H9 (cell line): ENCODE measurements at regions not wholly inside any gene's neighbourhood (a gene's known extent, or its start where the extent isn't known, plus 50 kb on each side); places are given as distances from the start of the nearest gene placed in this dataset.

Experiments
- DNase-seq: peaks from one replicate; pipeline ENCODE4 v3.0.0-alpha.2; 2017
- H2AFZ ChIP-seq: one replicate; pipeline ENCODE4 v1.6.1; 2013; ENCODE audit warnings: mild to moderate bottlenecking, low read length, control low read depth, moderate library complexity
- H2AK5ac ChIP-seq: 2 replicates; pipeline ENCODE4 v1.6.1; 2013; ENCODE audit warnings: low read length, control low read depth, mixed read lengths; ENCODE audit not compliant: insufficient read length
- H2BK120ac ChIP-seq: one replicate; pipeline ENCODE4 v1.6.1; 2013; ENCODE audit warnings: low read depth, mild to moderate bottlenecking, low read length, control low read depth, inconsistent platforms; ENCODE audit not compliant: poor library complexity, severe bottlenecking
- H2BK12ac ChIP-seq: 2 replicates; pipeline ENCODE4 v1.6.1; 2013; ENCODE audit warnings: low read length, control low read depth, mixed read lengths, low read depth; ENCODE audit not compliant: insufficient read length
- H2BK15ac ChIP-seq: 2 replicates; pipeline ENCODE4 v1.6.1; 2013; ENCODE audit warnings: low read depth, low read length, control low read depth
- H2BK20ac ChIP-seq: one replicate; pipeline ENCODE4 v1.6.1; 2013; ENCODE audit warnings: low read depth, mild to moderate bottlenecking, low read length, control low read depth, inconsistent platforms; ENCODE audit not compliant: poor library complexity, severe bottlenecking
- H2BK5ac ChIP-seq: 2 replicates; pipeline ENCODE4 v1.6.1; 2013; ENCODE audit warnings: low read length, control low read depth, mixed read lengths; ENCODE audit not compliant: insufficient read length
- H3K14ac ChIP-seq: 2 replicates; pipeline ENCODE4 v1.6.1; 2013; ENCODE audit warnings: low read length, control low read depth; ENCODE audit not compliant: insufficient read depth
- H3K18ac ChIP-seq: 2 replicates; pipeline ENCODE4 v1.6.1; 2013; ENCODE audit warnings: low read depth, mild to moderate bottlenecking, mixed read lengths, low read length, control low read depth; ENCODE audit not compliant: insufficient read length
- H3K23ac ChIP-seq: 2 replicates; pipeline ENCODE4 v1.6.1; 2013; ENCODE audit warnings: low read length, control low read depth, mixed read lengths, low read depth; ENCODE audit not compliant: insufficient read length
- H3K23me2 ChIP-seq: 2 replicates; pipeline ENCODE4 v1.6.1; 2013; ENCODE audit warnings: low read depth, mild to moderate bottlenecking, mixed read lengths, low read length, control low read depth; ENCODE audit not compliant: insufficient read length, poor library complexity, severe bottlenecking
- H3K27ac ChIP-seq: 2 replicates; pipeline ENCODE4 v1.5.1; 2013; ENCODE audit warnings: low read length, control low read depth, mixed read lengths, low read depth; ENCODE audit not compliant: insufficient read length
- H3K27me3 ChIP-seq: 2 replicates; pipeline ENCODE4 v1.6.1; 2013; ENCODE audit warnings: low read length, control low read depth, inconsistent platforms; ENCODE audit not compliant: insufficient read depth
- H3K4ac ChIP-seq: 2 replicates; pipeline ENCODE4 v1.6.1; 2013; ENCODE audit warnings: low read depth, mild to moderate bottlenecking, control low read depth, inconsistent platforms, low read length, moderate library complexity
- H3K4me1 ChIP-seq: 2 replicates; pipeline ENCODE4 v1.6.1; 2013; ENCODE audit warnings: low read length, control low read depth, inconsistent platforms; ENCODE audit not compliant: insufficient read depth
- H3K4me2 ChIP-seq: 2 replicates; pipeline ENCODE4 v1.6.1; 2013; ENCODE audit warnings: low read length, control low read depth, mixed read lengths; ENCODE audit not compliant: insufficient read length, insufficient read depth
- H3K56ac ChIP-seq: 2 replicates; pipeline ENCODE4 v1.6.1; 2013; ENCODE audit warnings: low read depth, mild to moderate bottlenecking, mixed read lengths, low read length, control low read depth; ENCODE audit not compliant: insufficient read length
- H3K79me1 ChIP-seq: 2 replicates; pipeline ENCODE4 v1.6.1; 2013; ENCODE audit warnings: low read depth, mild to moderate bottlenecking, moderate library complexity, low read length, control low read depth, inconsistent platforms; ENCODE audit not compliant: insufficient read depth, poor library complexity, severe bottlenecking
- H3K79me2 ChIP-seq: 2 replicates; pipeline ENCODE4 v1.6.1; 2013; ENCODE audit warnings: low read length, control low read depth, inconsistent platforms; ENCODE audit not compliant: insufficient read depth
- H3K9ac ChIP-seq: 2 replicates; pipeline ENCODE4 v1.6.1; 2013; ENCODE audit warnings: low read length, control low read depth, mixed read lengths; ENCODE audit not compliant: insufficient read length; ENCODE audit errors: extremely low read depth
- H3K9me3 ChIP-seq: one replicate; pipeline ENCODE4 v1.6.1; 2013; ENCODE audit warnings: low read depth, low read length, inconsistent platforms; ENCODE audit not compliant: control insufficient read depth
- H3T11ph ChIP-seq: one replicate; pipeline ENCODE4 v1.6.1; 2013; ENCODE audit warnings: mild to moderate bottlenecking, low read length, control low read depth, inconsistent platforms
- H4K20me1 ChIP-seq: one replicate; pipeline ENCODE4 v1.6.1; 2013; ENCODE audit not compliant: control insufficient read depth, insufficient read length, insufficient read depth
- H4K5ac ChIP-seq: 2 replicates; pipeline ENCODE4 v1.6.1; 2013; ENCODE audit warnings: low read depth, mild to moderate bottlenecking, mixed read lengths, low read length, control low read depth; ENCODE audit not compliant: insufficient read length
- H4K8ac ChIP-seq: replicated peaks from 2 replicates; pipeline ENCODE4 v1.6.1; 2013; ENCODE audit warnings: low read length, control low read depth, mixed read lengths, low read depth; ENCODE audit not compliant: insufficient read length
- H4K91ac ChIP-seq: 2 replicates; pipeline ENCODE4 v1.6.1; 2013; ENCODE audit warnings: low read depth, mild to moderate bottlenecking, moderate library complexity, mixed read lengths, low read length, control low read depth; ENCODE audit not compliant: insufficient read length
- H3K27ac Mint-ChIP-seq, 3 experiments: 2 replicates in 2 of 3; 3 replicates in 1 of 3; pipeline ENCODE4 v1.8.0; 2020 to 2021; ENCODE audit warnings: mixed read lengths in 3 of 3, mild to moderate bottlenecking in 1 of 3, moderate library complexity in 1 of 3
- H3K27me3 Mint-ChIP-seq: 2 replicates; pipeline ENCODE4 v1.8.0; 2021; ENCODE audit warnings: low read depth, mild to moderate bottlenecking, moderate library complexity, mixed read lengths
- H3K36me3 Mint-ChIP-seq, 3 experiments: 2 replicates in 2 of 3; 3 replicates in 1 of 3; pipeline ENCODE4 v1.8.0; 2020 to 2021; ENCODE audit warnings: low read depth in 3 of 3, mixed read lengths in 3 of 3; ENCODE audit not compliant: insufficient read depth in 1 of 3
- H3K4me1 Mint-ChIP-seq, 2 experiments: 2 replicates each; pipeline ENCODE4 v1.8.0; 2020; ENCODE audit warnings: mixed read lengths in 2 of 2
- H3K4me3 Mint-ChIP-seq, 2 experiments: 2 replicates in 1 of 2; 3 replicates in 1 of 2; pipeline ENCODE4 v1.8.0; 2020 to 2021; ENCODE audit warnings: mild to moderate bottlenecking in 2 of 2, mixed read lengths in 2 of 2, moderate library complexity in 1 of 2
- H3K9me3 Mint-ChIP-seq, 2 experiments: 2 replicates in 1 of 2; 3 replicates in 1 of 2; pipeline ENCODE4 v1.8.0; 2020; ENCODE audit warnings: mild to moderate bottlenecking in 2 of 2, mixed read lengths in 2 of 2, moderate library complexity in 1 of 2
- WGBS: extraction: QIAGEN DNeasy Blood & Tissue Kit; methylation state at CpG from one replicate; pipeline ENCODE4 v1.1.7; 2013; ENCODE audit warnings: missing lambda C conversion rate, low lambda C conversion rate, mixed read lengths; ENCODE audit not compliant: insufficient read length; ENCODE audit errors: extremely low coverage; 5-methylcytosine and 5-hydroxymethylcytosine counted together
- TF ChIP-seq, protein P1 (sequence below): fragments of 200-600 bp; sonication (generic); conservative IDR thresholded peaks from 3 replicates; pipeline ENCODE4 v1.8.0; 2021; ENCODE audit warnings: antibody characterized with exemption, mild to moderate bottlenecking

DNA sequence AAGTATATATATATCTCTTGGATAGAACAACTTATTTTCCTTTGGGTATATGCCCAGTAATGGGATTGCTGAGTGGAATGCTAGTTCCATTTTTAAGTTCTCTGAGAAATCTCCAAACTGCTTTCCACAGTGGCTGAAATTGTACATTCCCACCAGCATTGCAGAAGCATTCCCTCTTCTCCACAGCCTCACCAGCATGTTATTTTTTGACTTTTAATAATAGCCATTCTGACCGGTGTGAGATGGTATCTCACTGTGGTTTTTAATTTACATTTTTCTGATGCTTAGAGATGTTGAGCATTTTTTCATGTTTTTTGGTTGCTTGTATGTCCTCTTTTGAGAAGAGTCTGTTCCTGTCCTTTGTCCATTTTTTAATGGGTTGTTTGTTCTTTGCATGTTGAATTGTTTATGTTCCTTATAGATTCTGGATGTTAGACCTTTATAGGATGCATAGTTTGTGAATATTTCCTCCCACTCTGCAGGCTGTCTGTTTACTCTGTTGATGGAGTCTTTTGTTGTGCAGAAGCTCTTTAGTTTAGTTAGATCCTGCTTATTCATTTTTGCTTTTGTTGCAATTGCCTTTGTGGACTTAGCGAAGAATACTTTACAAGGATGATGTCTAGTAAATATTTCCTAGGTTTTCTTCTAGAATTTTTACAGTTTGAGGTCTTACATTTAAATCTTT, 82.7 kb upstream of the NR2F2 start:
- peak overlapping the region in 2 of 3 experiments; percentile 8; a peak in 3 of 7 replicates for H3K27ac Mint-ChIP-seq
- H2AFZ ChIP-seq: no peak overlapping the region
- no peaks in the 10 kb centered on the region for H3K79me2 ChIP-seq
- H4K8ac ChIP-seq: no peak overlapping the region
- H3K56ac ChIP-seq: no peak overlapping the region
- no peak overlapping the region for H2BK12ac ChIP-seq
- no peak overlapping the region for H2BK15ac ChIP-seq
- H4K91ac ChIP-seq: no peak overlapping the region
- H2BK120ac ChIP-seq: no peak overlapping the region
- H4K5ac ChIP-seq: no peak overlapping the region
- H3K23me2 ChIP-seq: no peaks in the 10 kb centered on the region
- H3K9ac ChIP-seq: no peak overlapping the region
- DNase-seq: no peak
- no peak overlapping the region for H3K14ac ChIP-seq
- no peaks in the 10 kb centered on the region for H4K20me1 ChIP-seq
- H3K79me1 ChIP-seq: no peaks in the 10 kb centered on the region
- H3K36me3 Mint-ChIP-seq: peaks cover 0 to 3% (median 0%) of the 10 kb centered on the region in 3 experiments; a peak in 1 of 7 replicates
- no peak overlapping the region for H2BK20ac ChIP-seq
- no peak overlapping the region for H3K18ac ChIP-seq
- no peak overlapping the region for H2AK5ac ChIP-seq
- no peak overlapping the region for H3K23ac ChIP-seq
- H3K9me3 ChIP-seq: no peaks in the 10 kb centered on the region
- H3K27me3 Mint-ChIP-seq: no peaks in the 10 kb centered on the region; the same call in none of the 2 replicates
- TF ChIP-seq, protein P1, sequence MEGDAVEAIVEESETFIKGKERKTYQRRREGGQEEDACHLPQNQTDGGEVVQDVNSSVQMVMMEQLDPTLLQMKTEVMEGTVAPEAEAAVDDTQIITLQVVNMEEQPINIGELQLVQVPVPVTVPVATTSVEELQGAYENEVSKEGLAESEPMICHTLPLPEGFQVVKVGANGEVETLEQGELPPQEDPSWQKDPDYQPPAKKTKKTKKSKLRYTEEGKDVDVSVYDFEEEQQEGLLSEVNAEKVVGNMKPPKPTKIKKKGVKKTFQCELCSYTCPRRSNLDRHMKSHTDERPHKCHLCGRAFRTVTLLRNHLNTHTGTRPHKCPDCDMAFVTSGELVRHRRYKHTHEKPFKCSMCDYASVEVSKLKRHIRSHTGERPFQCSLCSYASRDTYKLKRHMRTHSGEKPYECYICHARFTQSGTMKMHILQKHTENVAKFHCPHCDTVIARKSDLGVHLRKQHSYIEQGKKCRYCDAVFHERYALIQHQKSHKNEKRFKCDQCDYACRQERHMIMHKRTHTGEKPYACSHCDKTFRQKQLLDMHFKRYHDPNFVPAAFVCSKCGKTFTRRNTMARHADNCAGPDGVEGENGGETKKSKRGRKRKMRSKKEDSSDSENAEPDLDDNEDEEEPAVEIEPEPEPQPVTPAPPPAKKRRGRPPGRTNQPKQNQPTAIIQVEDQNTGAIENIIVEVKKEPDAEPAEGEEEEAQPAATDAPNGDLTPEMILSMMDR: no peak
- peaks cover 0 to 3% of the 10 kb centered on the region in 2 experiments; a peak in 1 of 5 replicates for H3K9me3 Mint-ChIP-seq
- WGBS: no CpG with 5 or more reads among the region's 2 CpGs
- no peak overlapping the region for H3K4me3 Mint-ChIP-seq
- no peak overlapping the region for H3K4me2 ChIP-seq
- H3K27ac ChIP-seq: no peak overlapping the region
- no peaks in the 10 kb centered on the region for H3K27me3 ChIP-seq
- H3K4ac ChIP-seq: no peak overlapping the region
- H3K4me1 Mint-ChIP-seq: peaks cover 16 to 19% of the 10 kb centered on the region in 2 experiments
- H2BK5ac ChIP-seq: no peak overlapping the region
- peaks cover 3% of the 10 kb centered on the region; the same call in 1 of the 2 replicates for H3K4me1 ChIP-seq
- no peak overlapping the region for H3T11ph ChIP-seq
